A204.1 (cell line): ENCODE measurements at regions not wholly inside any gene's neighbourhood (a gene's known extent, or its start where the extent isn't known, plus 50 kb on each side); places are given as distances from the start of the nearest gene placed in this dataset.
"Not testable (repeated sequence)": the region's sequence is repeated elsewhere in the genome, so short reads cannot be mapped to it uniquely, and the experiment has no call there.

Source experiments
- FAIRE-seq: peaks from 2 replicates; lab custom pipeline; 2012; peaks lifted over from hg19 to GRCh38; lab: Jason Lieb, UNC

- no peak for FAIRE-seq
Observed at GRCh38 chr13:79187917-79188690, 218.0 kb downstream of the RBM26 start.

DNA sequence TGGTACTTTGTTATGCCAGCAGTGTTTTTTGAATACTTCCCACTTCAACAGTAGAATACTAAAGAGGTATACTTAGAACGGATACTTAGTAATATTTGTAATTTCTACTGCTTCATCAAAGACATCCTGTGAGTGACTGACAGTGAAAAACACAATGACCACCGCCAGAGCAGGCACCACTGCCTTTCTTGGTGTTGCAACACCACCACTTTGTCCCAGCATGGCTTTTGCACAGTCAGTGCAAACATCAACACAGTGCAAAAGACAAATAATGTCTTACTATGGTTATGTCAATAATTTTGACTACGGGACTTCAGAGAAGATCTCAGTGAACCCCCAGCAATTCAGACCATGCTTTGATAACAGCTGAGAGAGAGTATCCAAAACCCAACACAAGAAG is 220.5 kb downstream of the RBM26 start:
- no peak for FAIRE-seq

DNA sequence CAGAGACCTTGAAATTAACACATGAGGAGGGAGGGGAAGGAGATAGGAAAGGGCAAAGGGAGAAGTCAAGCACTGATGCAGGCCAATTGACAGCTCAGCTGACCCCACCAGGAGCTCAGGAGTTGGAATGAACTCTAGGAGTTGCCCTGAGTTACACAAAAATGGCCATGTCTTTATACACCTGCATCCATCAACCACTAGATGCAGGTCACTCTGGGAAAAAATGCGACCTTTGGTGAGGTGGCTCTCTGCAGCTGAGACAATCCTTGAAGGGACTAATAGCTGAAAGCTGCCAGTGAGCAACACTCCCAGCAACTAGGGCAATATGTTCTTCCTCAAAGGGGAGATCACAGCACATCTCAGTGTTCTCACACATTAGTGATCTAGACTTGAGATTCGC is 222.8 kb downstream of the RBM26 start:
- no peak for FAIRE-seq

DNA sequence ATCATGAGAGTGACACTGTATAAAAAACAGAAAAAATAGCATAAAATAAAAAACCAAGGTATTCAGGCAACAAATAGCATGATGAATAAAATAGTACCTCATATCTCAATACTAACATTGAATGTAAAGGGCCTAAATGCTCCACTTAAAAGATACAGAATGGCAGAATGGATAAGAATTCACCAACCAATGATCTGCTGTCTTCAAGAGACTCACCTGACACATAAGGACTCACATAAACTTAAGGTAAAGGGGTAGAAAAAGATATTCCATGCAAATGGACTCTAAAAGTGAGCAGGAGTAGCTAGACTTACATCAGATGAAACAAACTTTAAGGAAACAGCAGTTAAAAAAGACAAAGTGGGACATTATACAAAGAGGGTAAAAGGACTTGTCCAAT is 232.4 kb downstream of the RBM26 start:
- not testable (repeated sequence) for FAIRE-seq

DNA sequence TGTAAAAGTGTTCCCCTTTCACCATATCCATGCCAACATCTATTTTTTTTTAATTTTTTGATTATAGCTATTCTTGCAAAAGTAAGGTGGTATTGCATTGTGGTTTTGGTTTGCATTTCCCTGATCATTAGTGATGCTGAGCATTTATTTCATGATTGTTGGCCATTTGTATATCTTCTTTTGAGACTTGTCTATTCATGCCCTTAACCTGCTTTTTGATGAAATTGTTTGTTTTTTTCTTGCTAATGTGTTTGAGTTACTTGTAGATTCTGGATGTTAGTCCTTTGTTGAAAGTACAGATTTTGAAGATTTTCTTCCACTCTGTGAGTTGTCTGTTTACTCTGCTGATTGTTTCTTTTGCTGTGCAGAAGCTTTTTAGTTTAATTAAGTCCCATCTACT is 233.1 kb downstream of the RBM26 start:
- not testable (repeated sequence) for FAIRE-seq

- FAIRE-seq = no peak
Observed at GRCh38 chr13:79171141-79172061, 234.7 kb downstream of the RBM26 start.

- no peak for FAIRE-seq
Observed at GRCh38 chr13:79160818-79161217, 245.2 kb downstream of the RBM26 start.

DNA sequence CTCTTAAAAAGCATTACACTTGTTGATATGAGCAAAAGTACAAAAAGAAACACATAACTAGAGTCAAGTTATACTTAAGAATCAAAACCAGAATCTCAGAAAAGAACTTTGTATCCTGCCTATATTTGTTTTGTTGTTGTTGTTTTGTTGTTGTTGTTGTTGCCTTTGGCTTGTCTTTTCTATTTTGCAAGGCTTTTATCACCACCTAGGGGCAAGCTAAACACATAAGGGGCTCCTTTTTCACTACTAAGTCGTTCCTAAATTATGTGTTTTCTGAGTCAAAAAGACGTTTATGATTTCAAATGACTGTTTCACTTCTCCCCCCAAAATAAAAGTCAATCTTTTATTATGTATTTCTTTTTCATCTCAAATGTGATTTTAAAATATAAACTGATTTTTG is 250.2 kb downstream of the RBM26 start:
- FAIRE-seq = no peak

- no peak for FAIRE-seq
Observed at GRCh38 chr13:79149210-79149609, 256.8 kb downstream of the RBM26 start.

- no peak for FAIRE-seq
Observed at GRCh38 chr13:79141082-79141481, 265.0 kb downstream of the RBM26 start.

DNA sequence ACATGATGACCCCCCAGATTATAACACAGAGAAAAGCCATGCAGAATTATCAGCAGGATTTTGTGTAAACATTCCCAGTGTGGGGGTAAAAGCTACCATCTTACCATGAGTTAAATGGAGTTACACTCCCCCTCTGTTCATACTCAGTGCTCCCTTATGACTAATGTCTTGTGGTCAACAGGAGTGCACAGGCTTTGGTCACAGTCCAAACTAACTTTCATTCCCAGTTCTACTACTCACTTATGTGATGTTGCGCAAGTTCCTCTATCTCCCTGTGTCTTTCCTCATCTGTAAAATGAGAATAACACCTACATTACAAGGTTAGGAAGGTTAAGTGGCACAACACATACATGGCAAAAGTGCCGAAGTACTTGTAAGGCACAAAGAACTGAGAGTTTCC is 277.9 kb downstream of the RBM26 start:
- FAIRE-seq = no peak

DNA sequence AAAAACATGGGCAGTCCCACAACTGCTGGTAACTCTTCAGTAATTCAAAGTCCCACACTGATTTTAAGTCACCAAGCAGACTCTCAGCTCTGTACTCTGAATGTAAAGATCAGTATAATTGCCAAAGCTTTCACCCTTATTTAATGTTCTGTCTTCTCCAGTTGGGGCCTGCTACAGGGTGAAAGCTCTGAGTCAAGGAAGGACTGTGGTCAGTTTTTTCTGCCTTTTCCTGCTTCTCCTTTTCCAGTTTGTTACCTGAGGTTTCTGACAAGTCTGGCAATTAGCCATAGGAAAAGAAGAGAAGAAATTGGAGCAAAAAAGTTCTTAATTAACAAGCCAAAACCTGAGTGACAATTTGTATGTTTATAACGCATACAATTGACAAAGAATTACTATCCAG is 279.3 kb downstream of the RBM26 start:
- no peak for FAIRE-seq

GRCh38 chr13:79124183-79124582 is 281.9 kb downstream of the RBM26 start:
- no peak for FAIRE-seq

DNA sequence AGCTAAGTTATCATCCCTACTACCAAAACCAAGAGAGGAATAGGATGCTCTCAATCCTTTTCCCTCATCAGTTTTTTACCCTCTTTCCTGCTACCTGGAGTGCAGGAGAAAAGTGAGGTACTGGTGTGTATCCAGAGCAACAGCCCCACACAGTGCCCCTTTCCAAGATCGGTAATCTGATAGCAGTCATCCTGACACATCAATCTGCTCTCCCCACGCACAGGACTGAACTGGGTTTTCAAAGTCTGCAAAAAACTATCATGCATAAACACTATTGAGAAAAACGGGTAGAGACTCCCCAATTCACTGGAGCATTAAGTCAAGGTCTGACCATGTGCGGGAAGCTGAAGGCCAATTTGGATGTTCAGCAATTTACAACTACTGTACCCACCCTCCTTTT is 284.8 kb downstream of the RBM26 start:
- no peak for FAIRE-seq

DNA sequence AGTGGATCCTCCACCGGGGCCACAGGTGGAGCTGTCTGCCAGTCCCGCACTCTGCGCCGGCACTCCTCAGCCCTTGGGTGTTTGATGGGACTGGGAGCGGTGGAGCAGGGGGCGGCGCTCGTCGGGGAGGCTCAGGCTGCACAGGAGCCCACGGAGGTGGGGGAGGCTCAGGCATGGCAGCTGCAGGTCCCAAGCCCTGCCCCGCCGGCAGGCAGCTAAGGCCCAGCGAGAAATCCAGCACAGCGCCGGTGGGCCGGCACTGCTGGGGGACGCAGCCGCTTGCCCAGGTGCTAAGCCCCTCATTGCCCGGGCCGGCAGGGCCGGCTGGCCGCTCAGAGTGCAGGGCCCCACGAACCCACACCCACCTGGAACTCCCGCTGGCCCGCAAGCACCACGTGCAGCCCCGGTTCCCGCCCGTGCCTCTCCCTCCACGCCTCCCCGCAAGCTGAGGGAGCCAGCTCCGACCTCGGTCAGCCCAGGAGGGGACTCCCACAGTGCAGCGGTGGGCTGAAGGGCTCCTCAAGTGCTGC is 286.4 kb downstream of the RBM26 start:
- FAIRE-seq = no peak

DNA sequence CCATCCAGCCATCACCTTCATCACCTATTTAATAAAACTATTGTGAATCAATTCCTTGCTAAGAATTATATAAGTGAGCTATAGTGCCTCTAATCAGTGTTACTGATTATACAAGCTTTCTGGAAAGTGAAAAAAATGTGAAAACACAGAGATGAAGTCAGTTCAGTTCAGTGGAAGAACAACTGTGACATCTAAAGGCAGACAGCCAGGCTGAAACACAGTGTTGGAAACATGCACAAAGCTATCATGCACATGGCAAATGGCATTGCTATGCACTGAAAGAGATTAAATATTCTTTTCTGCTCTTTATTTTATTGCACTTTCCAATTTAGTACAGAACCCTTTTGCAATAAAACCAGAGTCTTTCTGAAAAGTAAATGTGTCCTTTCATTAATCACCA is 294.0 kb downstream of the RBM26 start:
- no peak for FAIRE-seq

DNA sequence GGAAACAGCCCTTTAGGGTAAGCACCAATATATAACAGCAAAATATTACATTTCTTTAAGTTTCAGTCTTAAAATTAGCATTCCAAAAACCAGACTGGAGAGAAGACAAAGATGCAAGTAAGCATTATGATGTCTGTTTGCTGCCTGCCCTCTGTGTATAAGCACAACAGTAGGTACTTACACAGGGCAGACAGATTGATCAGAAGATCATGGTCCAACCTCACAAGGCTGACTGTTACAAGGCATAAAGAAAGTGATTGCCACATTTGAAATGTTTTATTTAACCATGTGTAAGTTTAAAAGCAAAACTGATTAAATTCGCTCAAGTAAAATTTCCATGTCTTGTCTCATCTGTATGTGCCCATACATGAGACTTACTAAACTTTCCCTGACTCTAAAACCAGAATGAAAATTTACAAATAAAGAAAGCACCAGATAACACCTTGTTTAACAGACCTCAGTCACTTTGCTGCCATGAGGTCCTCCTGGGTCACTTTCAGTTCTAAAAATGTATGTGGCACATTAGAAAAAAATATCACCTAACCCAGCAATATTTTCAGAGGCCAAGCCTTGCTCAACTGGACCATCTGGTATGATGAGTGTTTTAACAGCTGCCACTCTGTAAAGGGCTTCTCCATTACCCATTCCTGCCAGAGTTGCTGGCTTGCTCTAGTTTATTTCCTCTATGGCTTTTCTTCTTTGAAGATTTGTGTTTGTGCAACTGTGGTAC is 297.0 kb downstream of the RBM26 start:
- no peak for FAIRE-seq

DNA sequence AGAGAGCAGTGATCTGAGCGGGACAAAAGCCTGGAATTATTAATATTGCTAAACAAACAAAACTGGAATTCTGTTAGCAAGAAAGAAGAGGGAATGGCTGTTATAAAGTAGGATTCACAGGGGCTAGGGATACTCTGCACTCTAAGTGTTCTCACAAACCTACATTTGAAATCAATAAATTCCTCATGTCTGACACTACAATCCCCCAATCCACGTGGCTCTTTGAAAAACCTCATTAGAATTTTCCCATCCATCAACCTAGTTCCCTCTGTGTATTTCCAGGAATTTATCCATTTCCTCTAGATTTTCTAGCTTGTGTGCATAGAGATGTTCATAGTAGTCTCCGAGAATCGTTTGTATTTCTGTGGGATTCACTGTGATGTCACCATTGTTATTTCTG is 307.5 kb downstream of the RBM26 start:
- no peak for FAIRE-seq

DNA sequence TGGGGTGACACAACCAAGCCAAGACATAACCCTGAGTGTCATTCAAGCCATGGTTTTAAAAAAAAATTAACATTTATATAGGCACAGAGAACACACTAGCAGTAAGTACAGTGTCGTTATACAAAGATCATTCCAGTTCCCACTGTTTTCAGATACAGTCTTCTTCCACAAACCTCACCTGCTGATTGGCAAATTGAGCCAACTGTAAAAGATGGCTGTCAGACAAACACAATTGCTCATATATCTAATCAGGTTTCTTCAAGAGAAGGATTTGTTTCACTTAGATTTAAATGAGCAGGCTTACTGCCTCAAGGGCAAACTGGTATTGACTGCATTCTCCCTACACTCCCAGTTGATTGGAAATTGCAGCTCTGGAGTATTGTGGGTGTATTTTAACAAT is 308.9 kb downstream of the RBM26 start:
- no peak for FAIRE-seq

- no peak for FAIRE-seq
Observed at GRCh38 chr13:79096099-79096498, 310.0 kb downstream of the RBM26 start.

DNA sequence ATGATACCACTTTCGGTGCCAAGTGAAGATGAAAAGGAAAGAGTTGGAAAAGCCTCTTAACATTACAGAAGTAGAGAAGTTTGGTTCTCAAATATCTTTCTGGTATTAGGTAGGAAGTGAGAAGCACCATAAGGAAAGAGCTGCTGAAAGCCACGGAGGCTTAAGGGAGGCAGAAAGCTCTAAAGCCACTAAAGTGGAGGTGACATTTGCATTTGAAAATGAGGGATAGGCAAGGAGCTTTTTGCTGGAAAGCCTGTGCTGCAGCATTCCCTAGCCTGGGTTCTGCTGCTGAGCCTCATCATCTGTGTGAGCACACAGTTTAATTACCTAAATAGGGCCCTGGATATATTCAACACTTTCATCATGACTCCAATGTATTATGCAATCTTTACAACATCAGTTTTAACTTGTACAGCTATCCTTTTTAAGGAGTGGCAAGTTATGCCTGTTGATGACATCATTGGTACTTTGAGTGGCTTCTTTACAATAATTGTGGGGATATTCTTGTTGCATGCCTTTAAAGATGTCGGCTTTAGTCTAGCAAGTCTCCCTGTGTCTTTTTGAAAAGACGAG is 315.4 kb downstream of the RBM26 start:
- no peak for FAIRE-seq

GRCh38 chr13:79084802-79085424 is 321.1 kb downstream of the RBM26 start:
- no peak for FAIRE-seq
